ENCODE measurements at regions not wholly inside any gene's neighbourhood (a gene's known extent, or its start where the extent isn't known, plus 50 kb on each side); places are given as distances from the start of the nearest gene placed in this dataset.

GRCh38 chr2:114061566-114062098 is 171.7 kb downstream of the ACTR3 start:
- FAIRE-seq = no peak
- no peak for DNase-seq (ENCODE audit: insufficient read length, low spot score)
- TF ChIP-seq POLR2AphosphoS5 (IDR thresholded peaks at IDR 0.05; ENCODE audit: low read depth, low read length) (no peak), TAF1 (IDR thresholded peaks at IDR 0.05; ENCODE audit: low read depth, low read length) (no peak), SPI1 (IDR thresholded peaks at IDR 0.05; ENCODE audit: low read depth, low read length) (no peak), POU2F2 (IDR thresholded peaks at IDR 0.05; ENCODE audit: low read depth, low read length) (no peak)

GRCh38 chr2:114063346-114063745 is 173.5 kb downstream of the ACTR3 start:
- TF ChIP-seq POU2F2 (IDR thresholded peaks at IDR 0.05; ENCODE audit: low read depth, low read length) = no peak
- TF ChIP-seq POLR2A (IDR thresholded peaks at IDR 0.05; ENCODE audit: low read depth, low read length) = no peak
- TF ChIP-seq SPI1 (IDR thresholded peaks at IDR 0.05; ENCODE audit: low read depth, low read length) = no peak
- TF ChIP-seq PAX5 (IDR thresholded peaks at IDR 0.05; ENCODE audit: insufficient read depth, low read length, severe bottlenecking) = no peak
- TF ChIP-seq TAF1 (IDR thresholded peaks at IDR 0.05; ENCODE audit: low read depth, low read length) = no peak
- TF ChIP-seq POLR2AphosphoS5 (IDR thresholded peaks at IDR 0.05; ENCODE audit: low read depth, low read length) = no peak
- no peak for FAIRE-seq
- no peak for DNase-seq (ENCODE audit: insufficient read length, low spot score)

- DNase-seq (ENCODE audit: insufficient read length, low spot score) = no peak
- TF ChIP-seq PAX5 (IDR thresholded peaks at IDR 0.05; ENCODE audit: insufficient read depth, low read length, severe bottlenecking) (no peak), POU2F2 (IDR thresholded peaks at IDR 0.05; ENCODE audit: low read depth, low read length) (no peak), TAF1 (IDR thresholded peaks at IDR 0.05; ENCODE audit: low read depth, low read length) (no peak), SPI1 (IDR thresholded peaks at IDR 0.05; ENCODE audit: low read depth, low read length) (no peak), POLR2A (IDR thresholded peaks at IDR 0.05; ENCODE audit: low read depth, low read length) (no peak), POLR2AphosphoS5 (IDR thresholded peaks at IDR 0.05; ENCODE audit: low read depth, low read length) (no peak)
- no peak for FAIRE-seq
These were observed 175.8 kb downstream of the ACTR3 start for GRCh38 chr2:114065731-114066130.

GRCh38 chr2:114066186-114066747 is 176.4 kb downstream of the ACTR3 start:
- DNase-seq (ENCODE audit: insufficient read length, low spot score) = no peak
- TF ChIP-seq POU2F2 (IDR thresholded peaks at IDR 0.05; ENCODE audit: low read depth, low read length) = no peak
- no peak for TF ChIP-seq TAF1 (IDR thresholded peaks at IDR 0.05; ENCODE audit: low read depth, low read length)
- no peak for FAIRE-seq

- DNase-seq (ENCODE audit: insufficient read length, low spot score) (no peak), FAIRE-seq (no peak)
- TF ChIP-seq PAX5 (IDR thresholded peaks at IDR 0.05; ENCODE audit: insufficient read depth, low read length, severe bottlenecking) (no peak), TAF1 (IDR thresholded peaks at IDR 0.05; ENCODE audit: low read depth, low read length) (no peak)
These were observed 178.5 kb downstream of the ACTR3 start for GRCh38 chr2:114068438-114068837.

GRCh38 chr2:114076961-114077360 is 187.1 kb downstream of the ACTR3 start:
- no peak for FAIRE-seq
- TF ChIP-seq POLR2A (IDR thresholded peaks at IDR 0.05; ENCODE audit: low read depth, low read length) = no peak
- no peak for TF ChIP-seq POLR2AphosphoS5 (IDR thresholded peaks at IDR 0.05; ENCODE audit: low read depth, low read length)
- no peak for TF ChIP-seq PAX5 (IDR thresholded peaks at IDR 0.05; ENCODE audit: insufficient read depth, low read length, severe bottlenecking)
- TF ChIP-seq TAF1 (IDR thresholded peaks at IDR 0.05; ENCODE audit: low read depth, low read length) = no peak
- no peak for TF ChIP-seq POU2F2 (IDR thresholded peaks at IDR 0.05; ENCODE audit: low read depth, low read length)
- no peak for TF ChIP-seq SPI1 (IDR thresholded peaks at IDR 0.05; ENCODE audit: low read depth, low read length)

GRCh38 chr2:114079366-114080004 is 189.6 kb downstream of the ACTR3 start:
- FAIRE-seq = no peak
- DNase-seq (ENCODE audit: insufficient read length, low spot score) = no peak
- TF ChIP-seq PAX5 (IDR thresholded peaks at IDR 0.05; ENCODE audit: insufficient read depth, low read length, severe bottlenecking) (no peak), POU2F2 (IDR thresholded peaks at IDR 0.05; ENCODE audit: low read depth, low read length) (no peak), POLR2AphosphoS5 (IDR thresholded peaks at IDR 0.05; ENCODE audit: low read depth, low read length) (no peak), TAF1 (IDR thresholded peaks at IDR 0.05; ENCODE audit: low read depth, low read length) (no peak), POLR2A (IDR thresholded peaks at IDR 0.05; ENCODE audit: low read depth, low read length) (no peak), SPI1 (IDR thresholded peaks at IDR 0.05; ENCODE audit: low read depth, low read length) (no peak)

More at GRCh38 chr2:114076961-114077360, 187.1 kb downstream of the ACTR3 start:
- DNase-seq (ENCODE audit: insufficient read length, low spot score) = no peak

GRCh38 chr2:114082731-114083433 is 193.0 kb downstream of the ACTR3 start:
- DNase-seq (ENCODE audit: insufficient read length, low spot score) (no peak), FAIRE-seq (no peak)
- TF ChIP-seq SPI1 (IDR thresholded peaks at IDR 0.05; ENCODE audit: low read depth, low read length) = no peak
- no peak for TF ChIP-seq PAX5 (IDR thresholded peaks at IDR 0.05; ENCODE audit: insufficient read depth, low read length, severe bottlenecking)
- no peak for TF ChIP-seq TAF1 (IDR thresholded peaks at IDR 0.05; ENCODE audit: low read depth, low read length)
- TF ChIP-seq POLR2AphosphoS5 (IDR thresholded peaks at IDR 0.05; ENCODE audit: low read depth, low read length) = no peak
- TF ChIP-seq POU2F2 (IDR thresholded peaks at IDR 0.05; ENCODE audit: low read depth, low read length) = no peak
- no peak for TF ChIP-seq POLR2A (IDR thresholded peaks at IDR 0.05; ENCODE audit: low read depth, low read length)

GRCh38 chr2:114083717-114084387 is 194.0 kb downstream of the ACTR3 start:
- no peak for DNase-seq (ENCODE audit: insufficient read length, low spot score)
- no peak for TF ChIP-seq PAX5 (IDR thresholded peaks at IDR 0.05; ENCODE audit: insufficient read depth, low read length, severe bottlenecking)
- TF ChIP-seq TAF1 (IDR thresholded peaks at IDR 0.05; ENCODE audit: low read depth, low read length) = no peak
- no peak for TF ChIP-seq POLR2A (IDR thresholded peaks at IDR 0.05; ENCODE audit: low read depth, low read length)
- TF ChIP-seq SPI1 (IDR thresholded peaks at IDR 0.05; ENCODE audit: low read depth, low read length) = no peak
- TF ChIP-seq POU2F2 (IDR thresholded peaks at IDR 0.05; ENCODE audit: low read depth, low read length) = no peak
- TF ChIP-seq POLR2AphosphoS5 (IDR thresholded peaks at IDR 0.05; ENCODE audit: low read depth, low read length) = no peak
- FAIRE-seq = no peak
